GM18951 (cell line): ENCODE measurements at regions not wholly inside any gene's neighbourhood (a gene's known extent, or its start where the extent isn't known, plus 50 kb on each side); places are given as distances from the start of the nearest gene placed in this dataset.

ENCODE experiments used
- POLR2A ChIP-seq: IDR thresholded peaks from 4 replicates; pipeline ENCODE4 v1.6.1; 2011; ENCODE audit warnings: mild to moderate bottlenecking; ENCODE audit not compliant: insufficient read length, insufficient read depth; ENCODE audit errors: extremely low read depth
- in situ Hi-C: fragments of 300-500 bp; cut with MboI; formaldehyde crosslinking; loops from one replicate; pipeline ENCODE4 v1.12.0; 2022; ENCODE audit warnings: low sequenced_read_pairs, mixed read lengths, inconsistent platforms; ENCODE audit not compliant: unreplicated experiment

DNA sequence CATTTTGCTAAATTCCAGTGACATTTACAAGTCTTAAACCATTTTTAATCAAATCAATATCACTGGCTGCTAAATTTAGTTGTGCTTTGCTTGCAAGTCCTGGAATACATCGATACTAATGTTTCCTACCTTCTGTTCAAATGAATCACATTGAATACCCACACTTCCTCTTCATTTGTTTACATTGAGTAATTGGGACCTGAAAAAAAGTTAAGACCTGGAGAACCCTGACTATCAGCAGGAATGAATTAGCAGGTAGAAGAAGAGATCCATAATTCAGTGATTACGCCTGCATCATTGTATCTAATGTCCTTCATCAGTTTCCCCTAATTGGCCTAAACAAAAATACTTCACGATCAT is 369.3 kb downstream of the ETNK1 start:
- TF ChIP-seq POLR2A: no peak
- in situ Hi-C loops: no loop called here

DNA sequence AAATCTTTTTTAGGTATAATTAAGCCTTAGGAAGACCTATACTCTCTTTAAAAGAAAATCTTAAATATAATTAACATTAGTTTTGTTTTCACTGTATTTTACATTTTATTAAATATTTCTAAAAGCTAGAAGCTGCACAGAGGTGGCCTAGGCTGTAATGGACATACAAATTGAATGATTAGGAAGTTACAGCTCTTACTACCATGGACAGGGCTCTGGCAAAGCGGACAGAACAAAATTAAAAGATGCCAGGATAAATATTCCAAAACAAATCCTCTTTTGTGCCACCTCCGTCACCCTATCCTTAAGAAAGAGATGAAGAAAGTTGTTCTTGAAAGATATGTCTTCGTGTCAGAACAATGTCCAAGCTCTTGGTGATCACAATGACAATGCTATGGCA is 376.5 kb downstream of the ETNK1 start:
- in situ Hi-C loops: no loop called here
- TF ChIP-seq POLR2A: no peak

DNA sequence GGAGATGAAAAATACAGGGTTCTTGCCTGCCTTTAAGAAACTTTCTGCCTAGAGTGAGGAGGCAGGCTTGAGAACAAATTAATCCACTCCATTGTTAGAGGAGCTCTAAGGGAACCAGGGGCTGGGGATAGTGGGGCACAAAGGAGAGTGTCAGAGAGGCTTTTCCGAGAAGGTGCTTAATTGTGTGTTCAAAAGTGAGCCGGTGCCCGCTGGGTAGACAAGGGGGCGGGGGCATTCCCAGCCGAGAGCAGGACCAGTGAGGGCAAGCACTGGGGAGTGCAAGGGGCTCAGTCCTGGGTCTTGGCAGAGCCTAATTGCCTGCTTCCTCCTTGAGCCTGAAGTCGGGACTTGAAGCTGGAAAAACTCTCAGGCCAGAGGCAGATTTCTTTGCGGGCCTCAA is 377.4 kb downstream of the ETNK1 start:
- no peak for TF ChIP-seq POLR2A
- in situ Hi-C loops: no loop called here

DNA sequence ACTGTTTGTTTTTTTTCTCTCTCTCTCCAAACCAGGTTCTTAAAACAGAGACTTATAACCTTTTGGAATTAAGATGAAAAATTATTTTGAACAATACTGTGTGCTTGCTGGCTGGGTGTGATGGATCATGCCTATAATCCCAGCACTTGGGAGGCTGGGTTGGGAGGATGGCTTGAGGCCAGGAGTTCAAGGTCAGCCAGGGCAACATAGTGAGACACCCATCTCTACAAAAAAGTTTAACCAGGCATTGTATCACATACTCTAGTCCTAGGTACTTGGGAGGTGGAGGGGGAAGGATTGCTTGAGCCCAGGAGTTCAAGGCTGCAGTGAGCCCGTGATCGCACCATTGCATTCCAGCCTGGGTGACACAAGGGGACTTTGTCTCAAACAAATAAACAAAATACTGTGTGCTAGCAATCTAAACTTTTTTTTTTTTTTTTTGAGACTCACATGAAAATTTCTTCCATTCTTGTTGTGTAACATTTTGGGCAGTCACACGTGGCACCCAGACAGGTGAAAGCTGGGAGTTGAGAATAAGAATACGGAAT is 379.6 kb downstream of the ETNK1 start:
- in situ Hi-C loops: no loop called here
- no peak for TF ChIP-seq POLR2A

DNA sequence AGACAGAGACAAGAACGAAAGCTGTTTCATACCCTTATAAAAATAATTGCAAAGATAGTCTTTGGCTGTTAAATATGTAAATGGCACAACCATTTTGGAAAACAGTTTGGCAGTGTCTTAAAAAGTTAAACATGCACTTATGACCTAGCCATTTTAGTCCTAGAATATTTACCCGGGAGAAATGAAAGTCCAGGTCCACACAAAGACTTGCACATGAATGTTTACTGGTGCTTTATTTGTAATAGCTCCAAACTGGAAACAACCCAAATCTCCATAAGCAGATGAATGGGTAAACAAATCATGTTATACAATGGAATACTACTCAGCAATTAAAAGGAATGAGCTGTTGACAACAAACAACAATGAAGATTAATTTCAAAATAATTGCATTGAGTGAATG is 380.4 kb downstream of the ETNK1 start:
- TF ChIP-seq POLR2A: no peak
- in situ Hi-C loops: no loop called here

DNA sequence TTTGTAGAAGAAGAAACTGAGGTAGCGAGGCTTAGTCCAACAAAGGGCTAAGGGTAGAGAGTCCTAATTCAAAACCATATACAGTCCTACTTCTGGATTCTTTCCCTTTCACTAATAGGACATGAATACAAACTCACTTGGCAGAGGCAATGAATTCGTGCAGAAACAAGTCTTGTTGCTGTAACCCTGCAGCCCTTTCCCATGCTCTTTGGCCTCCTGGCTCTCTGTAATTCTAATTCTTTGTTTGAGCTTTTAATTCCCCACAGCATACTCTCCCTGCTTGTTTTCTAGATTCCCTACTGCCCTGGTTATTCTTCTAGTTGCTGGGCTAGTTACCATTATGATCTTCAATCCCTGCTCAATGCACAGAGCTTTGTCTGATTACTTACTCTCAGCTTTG is 381.4 kb downstream of the ETNK1 start:
- in situ Hi-C loops: no loop called here
- no peak for TF ChIP-seq POLR2A

DNA sequence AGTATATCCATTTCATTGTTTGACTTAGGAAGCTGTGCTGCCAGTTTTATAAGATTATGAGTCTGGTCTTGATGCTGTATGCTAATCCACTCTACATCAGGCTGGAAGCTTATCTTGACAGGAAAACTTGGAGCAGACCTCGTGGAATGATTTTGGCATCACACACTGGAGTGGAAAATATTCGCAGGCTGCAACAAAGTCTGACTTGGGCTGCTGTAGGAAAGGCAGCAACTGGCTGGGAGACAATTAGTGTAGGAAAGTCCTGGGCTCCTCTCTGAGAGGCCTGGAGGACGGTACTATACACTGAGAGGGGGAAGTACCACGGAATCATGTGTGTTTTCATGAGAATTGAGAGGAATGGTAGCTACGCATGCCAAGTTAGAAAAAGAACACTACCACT is 383.7 kb downstream of the ETNK1 start:
- in situ Hi-C loops: no loop called here

DNA sequence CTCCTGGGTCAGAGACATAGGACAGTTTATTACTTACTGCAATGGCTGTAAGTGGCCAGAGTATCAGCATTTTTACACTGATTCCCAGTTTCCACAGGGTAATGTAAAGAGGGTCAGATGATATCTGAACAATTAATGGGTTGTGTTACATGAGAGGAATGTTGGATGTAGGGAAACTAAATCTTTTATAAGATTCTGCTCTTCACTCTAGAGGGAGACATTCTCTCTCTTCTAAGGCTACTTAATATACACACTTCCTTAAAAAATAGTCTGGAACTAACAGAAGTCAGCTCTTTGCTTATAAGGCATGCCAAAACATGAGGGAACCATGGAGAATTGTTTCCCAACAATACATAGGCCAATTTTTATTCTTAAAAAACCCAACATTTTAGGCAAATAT is 389.8 kb downstream of the ETNK1 start:
- in situ Hi-C loops: no loop called here
- TF ChIP-seq POLR2A: no peak

More for the DNA sequence above, 383.7 kb downstream of the ETNK1 start:
- no peak for TF ChIP-seq POLR2A

DNA sequence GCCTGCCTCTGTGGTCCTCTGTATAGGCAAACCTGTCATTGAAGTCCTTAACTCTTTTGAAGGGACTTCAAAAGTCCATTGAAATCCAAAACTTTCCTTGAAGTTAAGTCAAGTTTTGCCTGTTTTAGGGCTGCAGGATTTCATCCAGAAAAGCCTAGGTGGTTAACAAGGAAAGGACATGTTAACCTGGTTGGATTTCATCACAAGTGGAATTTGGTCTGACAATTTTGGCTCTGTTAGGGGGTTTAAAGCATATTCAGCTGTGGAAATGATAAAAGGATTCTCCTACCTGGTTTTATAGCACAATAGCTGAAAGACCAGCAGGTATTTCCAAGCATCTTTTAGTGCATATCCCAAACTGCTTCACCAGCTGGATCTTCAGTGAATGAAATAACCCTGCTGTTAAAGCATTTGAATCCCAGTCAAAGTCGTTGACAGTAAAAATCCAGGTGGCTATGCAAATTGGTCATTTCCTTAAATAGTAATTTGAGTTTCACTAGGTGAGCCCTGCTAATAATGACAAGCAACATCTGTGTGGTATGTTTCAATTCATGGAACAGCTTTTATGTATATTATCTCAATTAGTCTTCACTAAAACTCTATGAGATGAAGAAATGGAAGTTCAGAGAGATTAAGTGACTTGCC is 400.5 kb downstream of the ETNK1 start:
- TF ChIP-seq POLR2A: no peak
- in situ Hi-C loops: no loop called here

DNA sequence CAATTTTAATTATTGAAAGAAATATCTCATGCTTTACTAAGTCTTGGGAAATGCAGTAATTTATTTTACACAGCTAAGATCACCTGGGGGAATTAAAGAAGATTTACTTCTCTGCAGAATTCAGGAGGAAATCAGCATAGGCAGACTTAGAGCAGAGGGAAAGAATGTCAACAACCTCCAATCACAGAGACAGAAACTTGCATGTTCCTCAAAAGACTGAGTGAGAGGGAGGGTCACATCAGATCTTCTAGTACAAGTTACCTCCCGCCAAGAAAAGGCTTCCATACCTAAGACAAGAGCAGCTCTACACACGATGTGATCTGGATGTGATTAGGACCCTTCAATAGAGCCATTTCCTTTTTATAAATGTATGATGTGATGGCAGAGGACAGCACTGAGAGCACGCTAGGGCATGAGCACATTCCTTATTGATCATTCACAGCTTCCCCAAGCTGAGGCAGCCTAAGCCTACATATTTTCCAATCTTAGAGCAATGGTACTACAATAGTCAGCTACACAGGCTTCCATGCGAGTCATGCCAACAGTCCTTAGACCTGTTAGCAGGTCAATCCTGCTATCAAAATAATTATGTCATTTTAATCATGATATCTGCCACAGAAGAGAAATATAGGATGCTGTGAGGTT is 403.3 kb downstream of the ETNK1 start:
- in situ Hi-C loops: no loop called here

DNA sequence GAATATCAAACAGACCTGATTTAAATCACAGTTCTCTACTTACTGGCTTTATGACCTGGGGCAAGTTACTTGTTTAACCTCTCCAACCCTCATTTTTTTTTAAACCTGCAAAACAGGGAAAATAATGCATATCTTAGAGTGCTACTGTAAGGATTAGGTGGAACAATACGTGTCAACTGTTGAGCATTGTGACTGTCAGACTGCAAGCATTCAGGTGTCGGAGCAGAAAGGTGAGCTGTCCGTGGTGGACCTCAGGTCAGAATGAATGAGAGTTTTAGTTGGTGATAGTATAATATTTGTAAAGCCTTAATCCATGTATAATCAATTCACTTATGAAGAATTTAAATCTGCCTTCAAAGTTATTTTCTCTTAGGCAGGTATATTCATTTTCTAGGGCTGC is 404.2 kb downstream of the ETNK1 start:
- TF ChIP-seq POLR2A: no peak
- in situ Hi-C loops: no loop called here

More for the DNA sequence above, 403.3 kb downstream of the ETNK1 start:
- TF ChIP-seq POLR2A: no peak

DNA sequence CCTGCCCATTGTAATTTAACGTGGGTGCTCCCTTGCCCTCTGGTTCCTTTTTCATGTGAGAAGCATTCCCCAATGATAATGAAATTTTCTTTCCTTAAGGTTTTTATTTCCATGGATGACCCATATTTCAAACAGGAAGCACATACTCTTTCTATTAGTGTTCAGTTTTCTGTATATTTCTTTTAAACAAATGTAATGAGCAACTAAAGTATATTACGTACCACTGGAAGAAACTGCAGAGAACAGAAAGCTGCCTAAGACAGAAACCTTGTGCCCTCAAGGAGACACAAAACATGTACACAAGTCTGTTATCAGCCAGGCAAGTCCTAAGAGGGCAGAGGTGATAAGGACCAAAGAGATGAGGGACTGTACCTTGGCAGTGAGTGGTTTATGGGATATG is 414.9 kb downstream of the ETNK1 start:
- no peak for TF ChIP-seq POLR2A
- in situ Hi-C loops: no loop called here

DNA sequence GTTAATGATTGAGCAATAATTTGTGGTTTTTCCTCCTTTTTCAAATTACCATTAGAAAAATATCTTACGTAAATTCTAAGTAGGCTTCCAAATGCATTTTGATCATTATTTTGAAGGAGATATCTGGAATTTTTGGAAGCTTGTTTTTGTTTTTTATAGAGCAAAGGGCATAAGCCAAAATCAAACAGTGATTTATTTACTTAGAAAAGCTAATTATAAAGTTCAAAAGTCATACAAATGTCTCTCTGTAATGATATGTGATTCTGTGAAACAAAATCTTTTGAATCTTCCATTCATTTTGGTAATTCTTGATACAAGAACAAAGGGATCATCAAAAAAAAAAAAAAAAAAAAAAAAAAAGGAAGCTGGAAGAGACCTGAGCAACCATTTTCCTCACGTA is 416.8 kb downstream of the ETNK1 start:
- in situ Hi-C loops: no loop called here
- TF ChIP-seq POLR2A: no peak

DNA sequence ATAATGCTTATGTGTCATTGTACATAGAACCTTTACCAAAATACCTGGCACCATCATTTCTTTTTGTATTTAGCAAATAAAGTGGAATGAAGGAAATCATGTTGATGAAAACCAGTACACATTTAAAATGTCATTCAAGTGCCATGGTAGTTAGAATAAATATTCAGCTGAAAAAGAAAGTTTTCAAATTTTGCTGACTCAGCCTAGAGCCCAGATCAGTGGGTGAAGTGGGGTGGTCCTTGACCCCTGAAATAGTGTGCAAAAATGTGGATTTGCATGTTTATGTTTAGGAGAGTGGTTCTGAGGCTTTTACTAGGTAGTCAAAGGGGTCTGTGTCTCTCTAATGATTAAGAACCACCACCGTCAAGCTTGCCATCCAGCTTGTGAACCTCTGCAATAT is 418.7 kb downstream of the ETNK1 start:
- no peak for TF ChIP-seq POLR2A
- in situ Hi-C loops: no loop called here
